T-cell (primary cell): ENCODE measurements at regions not wholly inside any gene's neighbourhood (a gene's known extent, or its start where the extent isn't known, plus 50 kb on each side); places are given as distances from the start of the nearest gene placed in this dataset.

ENCODE experiments used
- ATAC-seq, 4 experiments: fragments of 200-7000 bp in 3 of 4; fragments of 150-1000 bp in 1 of 4; cut with Tn5 transposase; replicated peaks in 1 of 4; 1 replicate in 3 of 4; 2 replicates in 1 of 4; pipeline ENCODE4 v1.10.0; 2021; ENCODE audit warnings: moderate library complexity in 3 of 4, mild to moderate bottlenecking in 2 of 4, moderate number of reproducible peaks in 1 of 4
- CTCF ChIA-PET, 2 donors: fragments of 300-600 bp; sonication (Branson Sonifier 250); formaldehyde crosslinking; loops; one replicate each; lab custom pipeline; 2022; ENCODE audit warnings: antibody characterized with exemption in 2 of 2; lab: Charles Lee
- POLR2A ChIA-PET, 2 donors: fragments of 300-600 bp; sonication (Branson Sonifier 250); formaldehyde crosslinking; loops; one replicate each; lab custom pipeline; 2022; ENCODE audit warnings: antibody characterized with exemption in 2 of 2; lab: Charles Lee
- DNase-seq, 35 experiments: peaks; one replicate each; pipeline versions ENCODE4 v3.0.0 to v3.0.0-alpha.2; 2013 to 2023
- H3K27ac ChIP-seq: one replicate; pipeline ENCODE4 v1.5.1; 2013; ENCODE audit warnings: low read length
- H3K27me3 ChIP-seq, 2 experiments: replicated peaks in 1 of 2; 1 replicate in 1 of 2; 2 replicates in 1 of 2; pipeline versions ENCODE4 v1.6.1 to v1.7.0; 2013; ENCODE audit warnings: low read length in 1 of 2, mixed read lengths in 1 of 2; ENCODE audit not compliant: control insufficient read depth in 2 of 2, insufficient read depth in 2 of 2; ENCODE audit errors: extremely low read depth in 1 of 2
- H3K36me3 ChIP-seq, 2 donors: 1 replicate in 1 of 2; 2 replicates in 1 of 2; pipeline versions ENCODE4 v1.6.1 to v1.7.0; 2013; ENCODE audit warnings: low read length in 1 of 2; ENCODE audit not compliant: control insufficient read depth in 2 of 2, insufficient read depth in 1 of 2; ENCODE audit errors: extremely low read depth in 1 of 2
- H3K4me1 ChIP-seq, 2 experiments: 1 replicate in 1 of 2; 2 replicates in 1 of 2; pipeline versions ENCODE4 v1.6.1 to v1.7.0; 2013; ENCODE audit warnings: low read length in 2 of 2, mixed read lengths in 1 of 2; ENCODE audit not compliant: insufficient read depth in 2 of 2, control insufficient read depth in 1 of 2; ENCODE audit errors: extremely low read depth in 1 of 2
- H3K4me3 ChIP-seq, 2 donors: 1 replicate in 1 of 2; 2 replicates in 1 of 2; pipeline versions ENCODE4 v1.5.1 to v1.7.0; 2013; ENCODE audit warnings: mild to moderate bottlenecking in 2 of 2, low read length in 1 of 2, moderate library complexity in 1 of 2; ENCODE audit not compliant: control insufficient read depth in 1 of 2; ENCODE audit errors: extremely low read depth in 1 of 2
- H3K9me3 ChIP-seq: 2 replicates; pipeline ENCODE4 v1.7.0; 2013
- H3K27ac Mint-ChIP-seq, 2 donors: one replicate each; pipeline ENCODE4 v1.8.0; 2020 to 2021; ENCODE audit warnings: mild to moderate bottlenecking in 2 of 2, mixed read lengths in 2 of 2
- H3K27me3 Mint-ChIP-seq, 2 donors: one replicate each; pipeline ENCODE4 v1.8.0; 2021 to 2022; ENCODE audit warnings: mixed read lengths in 2 of 2
- H3K36me3 Mint-ChIP-seq: one replicate; pipeline ENCODE4 v1.8.0; 2021; ENCODE audit warnings: mixed read lengths
- H3K4me1 Mint-ChIP-seq, 3 donors: one replicate each; pipeline ENCODE4 v1.8.0; 2020 to 2022; ENCODE audit warnings: mixed read lengths in 3 of 3, mild to moderate bottlenecking in 1 of 3
- H3K4me3 Mint-ChIP-seq, 3 donors: one replicate each; pipeline ENCODE4 v1.8.0; 2020 to 2022; ENCODE audit warnings: mild to moderate bottlenecking in 3 of 3, mixed read lengths in 3 of 3, moderate library complexity in 3 of 3
- H3K9me3 Mint-ChIP-seq, 3 donors: one replicate each; pipeline ENCODE4 v1.8.0; 2020 to 2022; ENCODE audit warnings: mixed read lengths in 3 of 3
- WGBS: methylation state at CpG from one replicate; pipeline ENCODE4 v1.1.5; 2013; ENCODE audit warnings: missing lambda C conversion rate; ENCODE audit not compliant: insufficient coverage; 5-methylcytosine and 5-hydroxymethylcytosine counted together

GRCh38 chr18:2409906-2410305 lies 161.4 kb downstream of the METTL4 start:
- no peaks in the 10 kb centered on the region for H3K9me3 Mint-ChIP-seq
- no peak overlapping the region for H3K27ac Mint-ChIP-seq
- ChIA-PET POLR2A (no interaction called here), CTCF (no interaction called here)
- H3K4me1 Mint-ChIP-seq: no peaks in the 10 kb centered on the region
- Histone ChIP-seq H3K4me3 (no peak overlapping the region), H3K27ac (no peak overlapping the region), H3K36me3 (no peaks in the 10 kb centered on the region), H3K4me1 (no peaks in the 10 kb centered on the region), H3K27me3 (peaks cover 0 to 3% of the 10 kb centered on the region in 2 experiments), H3K9me3 (no peaks in the 10 kb centered on the region)
- H3K36me3 Mint-ChIP-seq: no peaks in the 10 kb centered on the region
- WGBS: no CpG with 5 or more reads among the region's 5 CpGs
- DNase-seq: no peak
- ATAC-seq: no peak
- H3K4me3 Mint-ChIP-seq: no peak overlapping the region
- H3K27me3 Mint-ChIP-seq: peaks cover 7 to 11% of the 10 kb centered on the region in 2 donors

DNA sequence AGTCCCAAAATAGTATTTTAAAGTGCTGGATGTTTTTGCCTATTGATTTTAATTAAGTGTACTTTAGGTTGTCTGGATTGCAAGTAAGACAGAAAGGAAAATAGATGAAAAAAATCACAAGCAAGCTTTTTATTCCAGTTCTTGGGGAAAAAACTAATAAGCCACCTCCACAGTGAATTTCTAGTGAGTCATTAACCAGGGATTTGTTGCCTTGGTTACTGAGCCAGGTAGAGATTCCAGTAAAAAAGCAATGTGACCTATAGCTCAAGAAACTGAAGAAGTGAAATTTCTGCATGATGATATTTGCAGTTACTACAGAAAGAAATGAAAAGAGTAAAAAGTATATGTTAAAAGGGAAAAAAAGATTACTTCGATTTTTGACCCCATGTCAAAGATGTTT lies 160.6 kb downstream of the METTL4 start:
- peaks cover 7 to 8% of the 10 kb centered on the region in 2 donors for H3K27me3 Mint-ChIP-seq
- H3K9me3 Mint-ChIP-seq: no peaks in the 10 kb centered on the region
- peaks cover 0 to 3% of the 10 kb centered on the region in 2 experiments for H3K27me3 ChIP-seq
- H3K9me3 ChIP-seq: no peaks in the 10 kb centered on the region
- H3K4me3 ChIP-seq: no peak overlapping the region
- ChIA-PET CTCF (no interaction called here), POLR2A (no interaction called here)
- DNase-seq: no peak
- H3K4me3 Mint-ChIP-seq: no peak overlapping the region
- H3K27ac ChIP-seq: no peak overlapping the region
- H3K36me3 ChIP-seq: no peaks in the 10 kb centered on the region
- no peaks in the 10 kb centered on the region for H3K36me3 Mint-ChIP-seq
- H3K4me1 ChIP-seq: no peaks in the 10 kb centered on the region
- no peaks in the 10 kb centered on the region for H3K4me1 Mint-ChIP-seq
- no peak overlapping the region for H3K27ac Mint-ChIP-seq
- ATAC-seq: no peak
- no CpG with 5 or more reads among the region's 1 CpG for WGBS

GRCh38 chr18:2411381-2411960 lies 159.8 kb downstream of the METTL4 start:
- no peaks in the 10 kb centered on the region for H3K9me3 ChIP-seq
- H3K27ac ChIP-seq: no peak overlapping the region
- H3K4me3 ChIP-seq: no peak overlapping the region
- Mint-ChIP-seq H3K4me3 (no peak overlapping the region), H3K4me1 (no peaks in the 10 kb centered on the region), H3K27me3 (peaks cover 7 to 10% of the 10 kb centered on the region in 2 donors), H3K27ac (no peak overlapping the region), H3K36me3 (no peaks in the 10 kb centered on the region), H3K9me3 (no peaks in the 10 kb centered on the region)
- H3K4me1 ChIP-seq: no peaks in the 10 kb centered on the region
- ATAC-seq (no peak), DNase-seq (no peak)
- H3K36me3 ChIP-seq: no peaks in the 10 kb centered on the region
- WGBS: no CpG with 5 or more reads among the region's 1 CpG
- H3K27me3 ChIP-seq: peaks cover 0 to 3% of the 10 kb centered on the region in 2 experiments
- ChIA-PET CTCF (no interaction called here), POLR2A (no interaction called here)

DNA sequence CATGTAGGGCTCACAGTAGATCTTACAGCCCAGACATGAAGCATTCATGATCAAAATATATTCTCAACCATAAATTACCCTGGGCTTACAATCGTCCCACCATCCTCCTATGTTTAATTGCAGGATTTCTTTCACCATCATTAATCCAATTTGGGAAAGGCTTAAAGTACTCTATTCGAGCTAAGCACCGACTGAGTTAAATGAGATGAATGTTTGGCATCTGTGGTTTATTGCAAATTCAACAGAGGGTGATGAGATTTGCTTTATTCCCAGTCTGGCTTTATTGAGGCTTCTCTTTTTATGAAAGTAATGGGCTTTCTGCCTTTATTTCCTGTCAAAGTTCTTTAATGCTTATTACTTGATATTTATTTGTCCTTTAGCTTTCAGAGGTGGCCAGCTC lies 159.0 kb downstream of the METTL4 start:
- H3K27me3 Mint-ChIP-seq: peaks cover 7 to 12% of the 10 kb centered on the region in 2 donors
- H3K4me1 Mint-ChIP-seq: no peaks in the 10 kb centered on the region
- H3K4me3 Mint-ChIP-seq: no peak overlapping the region
- whole genome bisulfite sequencing: no CpG with 5 or more reads among the region's 3 CpGs
- H3K36me3 Mint-ChIP-seq: no peaks in the 10 kb centered on the region
- Histone ChIP-seq H3K4me1 (no peaks in the 10 kb centered on the region), H3K9me3 (no peaks in the 10 kb centered on the region), H3K27me3 (peaks cover 0 to 3% of the 10 kb centered on the region in 2 experiments), H3K36me3 (no peaks in the 10 kb centered on the region), H3K4me3 (no peak overlapping the region), H3K27ac (no peak overlapping the region)
- ChIA-PET CTCF (no interaction called here), POLR2A (no interaction called here)
- H3K27ac Mint-ChIP-seq: no peak overlapping the region
- no peak for DNase-seq
- no peaks in the 10 kb centered on the region for H3K9me3 Mint-ChIP-seq
- ATAC-seq: no peak

DNA sequence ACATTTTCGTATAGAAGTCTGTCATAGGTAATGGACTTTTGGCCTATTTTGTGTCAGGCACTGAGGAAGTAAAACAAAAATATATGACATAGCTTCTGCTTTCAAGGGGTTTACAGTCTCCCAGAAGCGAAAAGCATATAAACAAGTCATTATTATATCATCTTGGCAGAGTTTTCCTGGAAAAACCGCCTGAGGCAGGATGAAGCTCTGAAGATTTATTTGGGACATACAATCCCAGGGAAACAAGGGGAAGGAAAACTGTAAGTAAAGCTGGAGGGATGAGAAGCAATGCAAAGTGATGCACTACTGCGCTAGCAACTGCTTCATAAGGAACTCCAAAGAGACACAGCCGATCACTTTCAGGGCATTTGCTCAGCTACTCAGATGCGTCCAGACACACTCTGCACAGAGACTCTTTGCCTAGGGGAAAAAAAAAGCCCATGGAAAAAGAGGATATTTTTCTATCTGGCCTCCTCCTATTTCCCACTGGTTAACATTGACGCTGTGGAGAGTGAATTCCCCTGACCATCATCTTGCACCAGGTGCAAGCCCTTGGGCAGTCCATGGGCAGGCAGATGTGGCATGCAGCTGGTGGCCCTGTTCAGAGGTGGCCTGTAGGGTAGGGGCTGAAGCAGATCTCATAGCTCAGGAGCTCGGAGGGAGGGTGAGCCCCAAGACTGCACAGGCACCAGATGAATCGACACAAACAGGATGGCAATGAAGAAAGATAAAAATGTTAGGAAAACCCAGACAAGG lies 158.1 kb downstream of the METTL4 start:
- Histone ChIP-seq H3K27ac (no peak overlapping the region), H3K27me3 (peaks cover 0 to 3% of the 10 kb centered on the region in 2 experiments), H3K9me3 (no peaks in the 10 kb centered on the region), H3K4me1 (no peaks in the 10 kb centered on the region), H3K36me3 (no peaks in the 10 kb centered on the region), H3K4me3 (no peak overlapping the region)
- ChIA-PET POLR2A (no interaction called here), CTCF (no interaction called here)
- no peak overlapping the region for H3K27ac Mint-ChIP-seq
- H3K9me3 Mint-ChIP-seq: no peaks in the 10 kb centered on the region
- H3K4me1 Mint-ChIP-seq: no peaks in the 10 kb centered on the region
- H3K36me3 Mint-ChIP-seq: no peaks in the 10 kb centered on the region
- 67% methylated on average over 2 of the region's 9 CpGs for WGBS
- ATAC-seq (no peak), DNase-seq (no peak)
- H3K4me3 Mint-ChIP-seq: no peak overlapping the region
- peaks cover 7 to 13% of the 10 kb centered on the region in 2 donors for H3K27me3 Mint-ChIP-seq

GRCh38 chr18:2414235-2414634 lies 157.1 kb downstream of the METTL4 start:
- H3K27ac ChIP-seq: no peak overlapping the region
- H3K36me3 ChIP-seq: no peaks in the 10 kb centered on the region
- Mint-ChIP-seq H3K9me3 (no peaks in the 10 kb centered on the region), H3K27me3 (peaks cover 5 to 12% of the 10 kb centered on the region in 2 donors), H3K27ac (no peak overlapping the region), H3K4me3 (no peak overlapping the region), H3K36me3 (no peaks in the 10 kb centered on the region), H3K4me1 (no peaks in the 10 kb centered on the region)
- no peak overlapping the region for H3K4me3 ChIP-seq
- DNase-seq: no peak
- no peak for ATAC-seq
- CTCF ChIA-PET: no interaction called here
- POLR2A ChIA-PET: no interaction called here
- no peaks in the 10 kb centered on the region for H3K9me3 ChIP-seq
- no peaks in the 10 kb centered on the region for H3K27me3 ChIP-seq
- no peaks in the 10 kb centered on the region for H3K4me1 ChIP-seq
